HEK293 (cell line): ENCODE measurements at regions not wholly inside any gene's neighbourhood (a gene's known extent, or its start where the extent isn't known, plus 50 kb on each side); places are given as distances from the start of the nearest gene placed in this dataset.

ENCODE experiments used
- HIC1 ChIP-seq: fragments of 450-650 bp; formaldehyde crosslinking; IDR thresholded peaks from 2 replicates; pipeline ENCODE4 v1.5.1; 2016; ENCODE audit warnings: missing biosample characterization, missing genetic modification characterization
- KLF17 ChIP-seq: fragments of 450-650 bp; formaldehyde crosslinking; IDR thresholded peaks from 2 replicates; pipeline ENCODE4 v1.5.1; 2016; ENCODE audit warnings: missing biosample characterization, missing genetic modification characterization
- OSR2 ChIP-seq: fragments of 450-650 bp; formaldehyde crosslinking; IDR thresholded peaks from 2 replicates; pipeline ENCODE4 v1.5.1; 2016; ENCODE audit warnings: missing biosample characterization, missing genetic modification characterization
- PRDM2 ChIP-seq: fragments of 450-650 bp; formaldehyde crosslinking; IDR thresholded peaks from 2 replicates; pipeline ENCODE4 v1.5.1; 2016; ENCODE audit warnings: missing biosample characterization, missing genetic modification characterization, borderline replicate concordance
- SETDB1 ChIP-seq: IDR thresholded peaks from one replicate; pipeline ENCODE4 v1.6.1; 2017; ENCODE audit warnings: mild to moderate bottlenecking, low read length, moderate library complexity, mixed read lengths; ENCODE audit not compliant: insufficient read length
- ZBTB1 ChIP-seq: fragments of 450-650 bp; formaldehyde crosslinking; IDR thresholded peaks from 2 replicates; pipeline ENCODE4 v1.5.1; 2016; ENCODE audit warnings: missing biosample characterization, missing genetic modification characterization
- ZBTB49 ChIP-seq: fragments of 450-650 bp; formaldehyde crosslinking; IDR thresholded peaks from 2 replicates; pipeline ENCODE4 v1.5.1; 2016; ENCODE audit warnings: missing biosample characterization, missing genetic modification characterization, low read depth
- ZNF16 ChIP-seq: fragments of 450-650 bp; formaldehyde crosslinking; IDR thresholded peaks from 2 replicates; pipeline ENCODE4 v1.5.1; 2016; ENCODE audit warnings: low read depth, missing biosample characterization, missing genetic modification characterization
- ZNF280C ChIP-seq: fragments of 450-650 bp; formaldehyde crosslinking; IDR thresholded peaks from 2 replicates; pipeline ENCODE4 v1.5.1; 2016; ENCODE audit warnings: missing biosample characterization, missing genetic modification characterization
- ZNF341 ChIP-seq: fragments of 450-650 bp; formaldehyde crosslinking; IDR thresholded peaks from 2 replicates; pipeline ENCODE4; 2016; ENCODE audit warnings: low read depth, missing biosample characterization, missing genetic modification characterization
- ZNF404 ChIP-seq: fragments of 450-650 bp; formaldehyde crosslinking; IDR thresholded peaks from 2 replicates; pipeline ENCODE4 v1.5.1; 2017; ENCODE audit warnings: missing biosample characterization, missing genetic modification characterization
- ZNF449 ChIP-seq: fragments of 450-650 bp; formaldehyde crosslinking; IDR thresholded peaks from 2 replicates; pipeline ENCODE4 v1.5.1; 2017; ENCODE audit warnings: missing biosample characterization, mild to moderate bottlenecking, missing genetic modification characterization, moderate library complexity
- ZNF501 ChIP-seq: fragments of 450-650 bp; formaldehyde crosslinking; IDR thresholded peaks from 2 replicates; pipeline ENCODE4 v1.5.1; 2016; ENCODE audit warnings: missing biosample characterization, missing genetic modification characterization
- ZNF610 ChIP-seq: fragments of 450-650 bp; formaldehyde crosslinking; IDR thresholded peaks from 2 replicates; pipeline ENCODE4 v1.5.1; 2016; ENCODE audit warnings: missing biosample characterization, missing genetic modification characterization, borderline replicate concordance
- ZNF843 ChIP-seq: fragments of 450-650 bp; formaldehyde crosslinking; IDR thresholded peaks from 2 replicates; pipeline ENCODE4 v1.5.1; 2016; ENCODE audit warnings: missing biosample characterization, missing genetic modification characterization

- TF ChIP-seq ZNF280C (tag by site-specific recombination), result no peak
- TF ChIP-seq ZNF404 (tag by site-specific recombination), result no peak
- no peak for TF ChIP-seq KLF17 (tag by site-specific recombination)
- no peak for TF ChIP-seq ZNF449 (tag by site-specific recombination)
- TF ChIP-seq ZBTB49 (tag by site-specific recombination), result no peak
- TF ChIP-seq SETDB1, result no peak
- no peak for TF ChIP-seq ZNF610 (tag by site-specific recombination)
- TF ChIP-seq ZNF341 (tag by site-specific recombination), result no peak
- no peak for TF ChIP-seq ZNF16
- TF ChIP-seq OSR2 (tag by site-specific recombination), result no peak
- TF ChIP-seq ZNF501 (tag by site-specific recombination), result no peak
- no peak for TF ChIP-seq PRDM2 (tag by site-specific recombination)
- no peak for TF ChIP-seq ZBTB1 (tag by site-specific recombination)
- TF ChIP-seq HIC1, result no peak
- no peak for TF ChIP-seq ZNF843 (tag by site-specific recombination)
These were observed 70.8 kb upstream of the SLC22A23 start (continued) for GRCh38 chr6:3527651-3527977.
